ENCODE measurements at regions not wholly inside any gene's neighbourhood (a gene's known extent, or its start where the extent isn't known, plus 50 kb on each side); places are given as distances from the start of the nearest gene placed in this dataset.

- Mint-ChIP-seq H3K4me3 (no peak overlapping the region), H3K9me3 (no peaks in the 10 kb centered on the region), H3K36me3 (ENCODE audit: low read depth) (no peaks in the 10 kb centered on the region), H3K27ac (no peak overlapping the region), H3K27me3 (ENCODE audit: insufficient read depth) (no peaks in the 10 kb centered on the region), H3K4me1 (ENCODE audit: low read depth) (peaks cover 42% of the 10 kb centered on the region)
- TF ChIP-seq CTCF (IDR thresholded peaks at IDR 0.05), result no peak
- no peak for DNase-seq
Measured at GRCh38 chr5:103367702-103368101, 109.1 kb downstream of the MACIR start.

GRCh38 chr5:103366918-103367549 lies 108.5 kb downstream of the MACIR start:
- H3K4me3 Mint-ChIP-seq, result no peak overlapping the region
- no peak for TF ChIP-seq CTCF (IDR thresholded peaks at IDR 0.05)
- H3K27ac Mint-ChIP-seq, result no peak overlapping the region
- no peak for DNase-seq
- H3K4me1 Mint-ChIP-seq (ENCODE audit: low read depth), result peaks cover 49% of the 10 kb centered on the region
- H3K27me3 Mint-ChIP-seq (ENCODE audit: insufficient read depth), result no peaks in the 10 kb centered on the region
- no peaks in the 10 kb centered on the region for H3K36me3 Mint-ChIP-seq (ENCODE audit: low read depth)
- no peaks in the 10 kb centered on the region for H3K9me3 Mint-ChIP-seq

- no peak overlapping the region for H3K4me3 Mint-ChIP-seq
- peak overlapping the region; percentile 64 for H3K27ac Mint-ChIP-seq
- no peaks in the 10 kb centered on the region for H3K27me3 Mint-ChIP-seq (ENCODE audit: insufficient read depth)
- DNase-seq, result peak; percentile 52
- H3K4me1 Mint-ChIP-seq (ENCODE audit: low read depth), result peaks cover 59% of the 10 kb centered on the region
- no peaks in the 10 kb centered on the region for H3K36me3 Mint-ChIP-seq (ENCODE audit: low read depth)
- H3K9me3 Mint-ChIP-seq, result no peaks in the 10 kb centered on the region
- no peak for TF ChIP-seq CTCF (IDR thresholded peaks at IDR 0.05)
Measured at GRCh38 chr5:103364074-103364473, 105.5 kb downstream of the MACIR start.

GRCh38 chr5:103362211-103362610 lies 103.6 kb downstream of the MACIR start:
- DNase-seq, result peak; percentile 60
- Mint-ChIP-seq H3K4me1 (ENCODE audit: low read depth) (peaks cover 78% of the 10 kb centered on the region), H3K27me3 (ENCODE audit: insufficient read depth) (no peaks in the 10 kb centered on the region)

GRCh38 chr5:103360475-103360874 lies 101.9 kb downstream of the MACIR start:
- Mint-ChIP-seq H3K9me3 (no peaks in the 10 kb centered on the region), H3K27me3 (ENCODE audit: insufficient read depth) (no peaks in the 10 kb centered on the region; the same call in 1 of the 2 replicates), H3K36me3 (ENCODE audit: low read depth) (no peaks in the 10 kb centered on the region), H3K27ac (no peak overlapping the region), H3K4me1 (ENCODE audit: low read depth) (peaks cover 93% of the 10 kb centered on the region), H3K4me3 (no peak overlapping the region)
- no peak for TF ChIP-seq CTCF (IDR thresholded peaks at IDR 0.05)
- DNase-seq, result no peak

More at GRCh38 chr5:103362211-103362610, 103.6 kb downstream of the MACIR start:
- Mint-ChIP-seq H3K27ac (peak overlapping the region; percentile 61), H3K9me3 (no peaks in the 10 kb centered on the region), H3K36me3 (ENCODE audit: low read depth) (no peaks in the 10 kb centered on the region), H3K4me3 (0 out of 2 replicates have a peak overlapping the region, but pooled peaks have one; percentile 18)
- no peak for TF ChIP-seq CTCF (IDR thresholded peaks at IDR 0.05)
